Endodermal cell (in vitro differentiated cells): ENCODE measurements at regions not wholly inside any gene's neighbourhood (a gene's known extent, or its start where the extent isn't known, plus 50 kb on each side); places are given as distances from the start of the nearest gene placed in this dataset.

Source experiments
- DNase-seq: peaks from one replicate; pipeline ENCODE4 v3.0.0-alpha.2; 2017
- H3K27ac ChIP-seq: 2 replicates; pipeline ENCODE4 v1.5.1; 2013; ENCODE audit warnings: mild to moderate bottlenecking, low read depth, low read length, moderate library complexity
- H3K27me3 ChIP-seq: 2 replicates; pipeline ENCODE4 v1.6.1; 2013; ENCODE audit warnings: mild to moderate bottlenecking, low read length, moderate library complexity; ENCODE audit not compliant: insufficient read depth, control insufficient read depth, poor library complexity, severe bottlenecking
- H3K36me3 ChIP-seq: 2 replicates; pipeline ENCODE4 v1.7.0; 2013; ENCODE audit warnings: mild to moderate bottlenecking, low read length, moderate library complexity; ENCODE audit not compliant: control insufficient read depth, insufficient read depth
- H3K4me1 ChIP-seq: one replicate; pipeline ENCODE4 v1.7.0; 2013; ENCODE audit warnings: low read length; ENCODE audit not compliant: control insufficient read depth, insufficient read depth
- H3K4me3 ChIP-seq: 2 replicates; pipeline ENCODE4 v1.5.1; 2013; ENCODE audit warnings: mild to moderate bottlenecking, low read length, moderate library complexity
- H3K9ac ChIP-seq: 2 replicates; pipeline ENCODE4 v1.6.1; 2013; ENCODE audit warnings: mild to moderate bottlenecking, low read length, moderate library complexity; ENCODE audit not compliant: poor library complexity, severe bottlenecking; ENCODE audit errors: extremely low read depth
- H3K9me3 ChIP-seq: 2 replicates; pipeline ENCODE4 v1.6.1; 2013; ENCODE audit warnings: mild to moderate bottlenecking, low read length, moderate library complexity; ENCODE audit not compliant: control insufficient read depth
- H3K27ac Mint-ChIP-seq: 2 replicates; pipeline ENCODE4 v1.8.0; 2020; ENCODE audit warnings: mixed read lengths
- H3K27me3 Mint-ChIP-seq: 2 replicates; pipeline ENCODE4 v1.8.0; 2021; ENCODE audit warnings: mild to moderate bottlenecking, mixed read lengths; ENCODE audit not compliant: insufficient read depth
- H3K36me3 Mint-ChIP-seq: 2 replicates; pipeline ENCODE4 v1.8.0; 2020; ENCODE audit warnings: low read depth, mixed read lengths
- H3K4me1 Mint-ChIP-seq: 2 replicates; pipeline ENCODE4 v1.8.0; 2020; ENCODE audit warnings: mixed read lengths
- H3K4me3 Mint-ChIP-seq: 2 replicates; pipeline ENCODE4 v1.8.0; 2020; ENCODE audit warnings: mild to moderate bottlenecking, moderate library complexity, mixed read lengths
- H3K9me3 Mint-ChIP-seq: 2 replicates; pipeline ENCODE4 v1.8.0; 2020; ENCODE audit warnings: mild to moderate bottlenecking, mixed read lengths
- CTCF ChIP-seq: fragments of 200-600 bp; sonication (generic); conservative IDR thresholded peaks from 2 replicates; pipeline ENCODE4 v1.5.0; 2021; ENCODE audit warnings: antibody characterized with exemption, mild to moderate bottlenecking
- WGBS, 2 experiments: methylation state at CpG; one replicate each; pipeline versions ENCODE4 v1.1.5 to v1.1.7; 2013; ENCODE audit warnings: missing lambda C conversion rate in 2 of 2, mixed read lengths in 1 of 2; ENCODE audit not compliant: insufficient coverage in 1 of 2, insufficient read length in 1 of 2; 5-methylcytosine and 5-hydroxymethylcytosine counted together

GRCh38 chr16:54434859-54435258, 148.3 kb upstream of the IRX3 start:
- no peak overlapping the region for H3K27ac Mint-ChIP-seq
- no peaks in the 10 kb centered on the region for H3K36me3 Mint-ChIP-seq
- peaks cover 55% of the 10 kb centered on the region for H3K27me3 Mint-ChIP-seq

GRCh38 chr16:54432897-54433229, 146.3 kb upstream of the IRX3 start:
- H3K4me3 Mint-ChIP-seq, result no peak overlapping the region
- H3K4me1 ChIP-seq, result no peaks in the 10 kb centered on the region
- no peaks in the 10 kb centered on the region for H3K36me3 ChIP-seq
- peaks cover 53% of the 10 kb centered on the region for H3K27me3 Mint-ChIP-seq
- no peak for TF ChIP-seq CTCF
- H3K4me1 Mint-ChIP-seq, result peaks cover 23% of the 10 kb centered on the region
- no peak for DNase-seq
- WGBS, 2 experiments, result 93 to 97% methylated on average over 4 to 6 of the region's 6 CpGs
- peak overlapping the region; percentile 47 for H3K27ac ChIP-seq
- peaks cover 9% of the 10 kb centered on the region for H3K27me3 ChIP-seq
- H3K9ac ChIP-seq, result no peak overlapping the region
- H3K9me3 ChIP-seq, result peaks cover 14% of the 10 kb centered on the region
- H3K4me3 ChIP-seq, result no peak overlapping the region
- no peaks in the 10 kb centered on the region for H3K36me3 Mint-ChIP-seq
- no peak overlapping the region for H3K27ac Mint-ChIP-seq
- peaks cover 20% of the 10 kb centered on the region for H3K9me3 Mint-ChIP-seq

More at GRCh38 chr16:54434859-54435258, 148.3 kb upstream of the IRX3 start:
- no peak overlapping the region for H3K4me3 Mint-ChIP-seq
- WGBS, 2 experiments, result 86% methylated on average over 1 of the region's 1 CpG; no CpG with 5 or more reads in 1 of the 2 experiments
- DNase-seq, result no peak
- Histone ChIP-seq H3K9ac (no peak overlapping the region), H3K27ac (no peak overlapping the region), H3K9me3 (peaks cover 4% of the 10 kb centered on the region), H3K36me3 (no peaks in the 10 kb centered on the region), H3K27me3 (peaks cover 9% of the 10 kb centered on the region), H3K4me3 (no peak overlapping the region), H3K4me1 (no peaks in the 10 kb centered on the region)
- peaks cover 23% of the 10 kb centered on the region for H3K4me1 Mint-ChIP-seq
- no peak for TF ChIP-seq CTCF
- H3K9me3 Mint-ChIP-seq, result peaks cover 9% of the 10 kb centered on the region

GRCh38 chr16:54431997-54432896, 145.7 kb upstream of the IRX3 start:
- WGBS, 2 experiments, result 90 to 93% methylated on average over 20 to 23 of the region's 23 CpGs
- Mint-ChIP-seq H3K4me1 (peaks cover 23% of the 10 kb centered on the region), H3K36me3 (no peaks in the 10 kb centered on the region), H3K4me3 (no peak overlapping the region), H3K27ac (no peak overlapping the region), H3K9me3 (peaks cover 20% of the 10 kb centered on the region), H3K27me3 (peaks cover 56% of the 10 kb centered on the region)
- no peak for DNase-seq
- no peak overlapping the region for H3K9ac ChIP-seq
- H3K27ac ChIP-seq, result peak overlapping the region; percentile 79
- peaks cover 9% of the 10 kb centered on the region for H3K27me3 ChIP-seq
- no peaks in the 10 kb centered on the region for H3K4me1 ChIP-seq
- H3K36me3 ChIP-seq, result no peaks in the 10 kb centered on the region
- H3K4me3 ChIP-seq, result no peak overlapping the region
- H3K9me3 ChIP-seq, result peaks cover 14% of the 10 kb centered on the region
- TF ChIP-seq CTCF, result peak; percentile 51
